Erythroblast (primary cell): ENCODE measurements at regions not wholly inside any gene's neighbourhood (a gene's known extent, or its start where the extent isn't known, plus 50 kb on each side); places are given as distances from the start of the nearest gene placed in this dataset.

Source experiments
- GATA1 ChIP-seq: IDR thresholded peaks from 2 replicates; pipeline ENCODE4 v1.6.1; 2011; ENCODE audit warnings: low read depth, mild to moderate bottlenecking, control low read depth, low read length, moderate library complexity
- POLR2A ChIP-seq: IDR thresholded peaks from 2 replicates; pipeline ENCODE4 v1.6.1; 2011; ENCODE audit warnings: mild to moderate bottlenecking, low read length

DNA sequence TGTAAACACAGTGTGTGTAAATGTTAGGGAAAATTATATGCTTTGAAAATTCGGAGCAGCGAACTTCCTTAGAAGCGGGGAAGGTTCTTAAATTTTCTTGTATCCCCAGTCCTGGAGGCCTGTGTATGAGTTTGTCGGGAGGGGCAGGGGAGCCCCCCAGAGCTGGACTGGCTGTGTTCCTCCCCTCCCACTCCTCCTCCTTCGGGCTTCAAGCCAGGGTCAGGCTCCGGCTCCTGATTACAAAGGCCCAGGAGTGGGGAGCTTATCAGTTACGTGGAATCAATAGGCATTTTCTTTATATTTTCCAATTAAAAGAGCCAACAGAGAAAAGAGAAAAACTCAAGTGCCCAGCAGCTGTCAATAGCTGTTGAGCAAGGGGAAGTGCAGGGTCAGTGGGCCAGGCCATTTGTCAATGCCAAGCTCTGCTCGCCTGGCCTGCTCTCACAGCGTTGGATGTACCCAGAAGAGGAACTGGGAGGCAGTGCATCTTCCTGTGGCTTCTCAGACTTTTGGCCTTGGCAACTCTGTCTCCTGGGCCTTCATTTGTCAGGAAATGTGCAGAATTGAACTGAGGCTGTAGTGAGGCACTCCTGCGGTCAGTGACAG, 156.9 kb upstream of the PCBD1 start:
- TF ChIP-seq POLR2A (no peak), GATA1 (no peak)
